ENCODE measurements at regions not wholly inside any gene's neighbourhood (a gene's known extent, or its start where the extent isn't known, plus 50 kb on each side); places are given as distances from the start of the nearest gene placed in this dataset.

DNA sequence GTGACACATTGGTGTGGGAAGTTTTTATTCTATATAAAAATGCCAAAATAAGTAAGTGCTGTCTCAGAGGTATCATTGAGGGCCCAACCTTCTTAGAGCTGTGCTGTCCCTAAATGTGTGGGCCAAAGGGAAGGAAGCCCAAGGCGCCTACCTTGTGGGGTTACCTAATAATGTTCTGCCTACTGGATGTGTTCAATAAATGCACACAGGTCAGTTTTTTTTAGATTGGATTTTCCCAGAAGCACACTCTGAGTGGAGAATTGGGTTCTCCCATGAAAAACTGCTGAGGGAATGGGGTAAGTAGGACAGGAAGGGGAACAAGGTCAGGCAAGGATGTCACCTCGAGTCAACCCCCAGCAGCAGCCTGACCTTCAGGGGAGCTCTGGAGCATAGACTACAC is 168.7 kb upstream of the FRMD4B start:
- DNase-seq (ENCODE audit: low read depth), result no peak
- TF ChIP-seq CTCF (IDR thresholded peaks at IDR 0.05; ENCODE audit: control insufficient read depth, insufficient read depth, low read depth, low read length, missing control alignments), result no peak
- H3K4me3 ChIP-seq (ENCODE audit: control insufficient read depth, low read depth, low read length), result no peak overlapping the region

GRCh38 chr3:69553888-69554287 is 168.0 kb upstream of the FRMD4B start:
- no peak for DNase-seq (ENCODE audit: low read depth)
- TF ChIP-seq CTCF (IDR thresholded peaks at IDR 0.05; ENCODE audit: control insufficient read depth, insufficient read depth, low read depth, low read length, missing control alignments), result no peak
- no peak overlapping the region for H3K4me3 ChIP-seq (ENCODE audit: control insufficient read depth, low read depth, low read length)

DNA sequence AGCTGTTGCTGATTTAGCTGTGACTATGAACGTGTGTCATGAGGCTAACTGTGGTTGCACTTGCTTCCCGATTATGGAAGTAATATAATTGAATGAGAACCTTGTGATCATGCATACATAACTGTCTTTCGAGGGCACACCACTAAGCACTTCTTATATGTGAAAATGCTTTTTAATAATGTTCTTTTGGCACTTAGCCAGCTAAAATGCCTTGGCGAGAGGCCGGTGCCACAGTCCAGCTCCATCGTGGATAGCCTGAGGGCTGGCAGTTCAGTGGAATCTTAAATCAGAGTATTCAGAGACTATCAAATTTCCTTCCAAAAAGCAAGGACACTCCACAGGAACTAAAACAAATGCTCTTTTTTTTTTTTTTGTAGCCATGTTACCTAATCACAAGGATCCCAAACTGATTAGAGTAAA is 161.6 kb upstream of the FRMD4B start:
- no peak overlapping the region for H3K4me3 ChIP-seq (ENCODE audit: control insufficient read depth, low read depth, low read length)
- DNase-seq (ENCODE audit: low read depth), result no peak
- no peak for TF ChIP-seq CTCF (IDR thresholded peaks at IDR 0.05; ENCODE audit: control insufficient read depth, insufficient read depth, low read depth, low read length, missing control alignments)

DNA sequence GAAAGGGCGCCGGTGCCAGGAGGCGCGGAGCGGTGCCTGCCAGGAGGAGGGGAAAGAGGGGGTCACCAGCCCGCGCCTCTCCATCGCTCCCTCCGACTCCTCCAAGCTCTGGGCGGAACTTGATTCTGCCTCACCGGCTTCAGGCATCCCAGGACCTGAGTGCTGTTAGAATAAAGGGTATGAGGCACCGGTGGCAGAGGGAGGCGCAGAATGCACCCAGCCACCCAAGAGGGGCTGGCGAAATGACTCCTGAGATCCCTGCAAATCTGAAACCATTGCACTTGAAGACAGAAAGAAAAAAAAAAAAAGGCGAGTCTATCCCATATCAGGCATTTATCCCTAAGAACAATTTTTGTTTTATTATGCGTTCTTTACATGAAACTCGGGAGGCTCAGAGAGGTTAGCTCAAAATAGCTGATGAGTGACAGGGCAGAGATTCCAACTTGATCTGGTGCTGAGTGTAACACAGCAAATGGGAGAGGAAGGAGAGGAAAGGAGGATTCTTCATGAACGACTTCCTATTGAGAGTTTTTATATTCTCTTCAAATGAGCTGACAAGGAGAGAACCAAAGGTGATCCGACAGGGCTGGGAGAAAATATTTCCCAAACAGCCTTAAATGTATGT is 157.0 kb upstream of the FRMD4B start:
- DNase-seq (ENCODE audit: low read depth), result no peak
- TF ChIP-seq CTCF (IDR thresholded peaks at IDR 0.05; ENCODE audit: control insufficient read depth, insufficient read depth, low read depth, low read length, missing control alignments), result no peak
- H3K4me3 ChIP-seq (ENCODE audit: control insufficient read depth, low read depth, low read length), result no peak overlapping the region

GRCh38 chr3:69542089-69542804 is 156.4 kb upstream of the FRMD4B start:
- DNase-seq (ENCODE audit: low read depth), result no peak
- no peak for TF ChIP-seq CTCF (IDR thresholded peaks at IDR 0.05; ENCODE audit: control insufficient read depth, insufficient read depth, low read depth, low read length, missing control alignments)
- H3K4me3 ChIP-seq (ENCODE audit: control insufficient read depth, low read depth, low read length), result no peak overlapping the region

GRCh38 chr3:69541711-69542088 is 155.8 kb upstream of the FRMD4B start:
- no peak overlapping the region for H3K4me3 ChIP-seq (ENCODE audit: control insufficient read depth, low read depth, low read length)
- no peak for DNase-seq (ENCODE audit: low read depth)
- TF ChIP-seq CTCF (IDR thresholded peaks at IDR 0.05; ENCODE audit: control insufficient read depth, insufficient read depth, low read depth, low read length, missing control alignments), result no peak

Data from AG09309 (cell line).